ENCODE measurements at regions not wholly inside any gene's neighbourhood (a gene's known extent, or its start where the extent isn't known, plus 50 kb on each side); places are given as distances from the start of the nearest gene placed in this dataset.

DNA sequence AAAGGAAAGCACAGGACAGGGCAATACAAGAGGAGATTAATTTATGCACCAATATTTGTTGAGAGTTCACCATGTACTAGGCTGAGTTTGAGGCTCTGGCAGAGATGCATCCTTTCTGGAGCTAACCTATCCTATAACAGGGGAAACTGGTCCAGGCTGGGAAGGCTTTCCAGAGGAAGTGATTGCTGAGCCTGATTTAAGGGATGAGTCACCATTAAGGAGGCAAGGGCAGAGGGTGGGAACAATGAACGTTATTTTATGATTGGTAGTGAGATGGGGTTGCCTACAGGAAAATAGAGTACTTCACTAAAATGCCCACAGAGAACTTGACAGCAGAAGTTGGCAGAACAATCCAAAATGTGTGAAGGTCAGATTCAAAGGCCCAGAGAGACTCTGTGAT is 141.4 kb downstream of the PLPP3 start:
- Histone ChIP-seq H3K36me3 (no peaks in the 10 kb centered on the region), H3K9me3 (no peaks in the 10 kb centered on the region), H3K27me3 (no peaks in the 10 kb centered on the region), H3K27ac (no peak overlapping the region), H3K4me3 (no peak overlapping the region), H3K4me1 (no peaks in the 10 kb centered on the region)
- TF ChIP-seq EP300 (IDR thresholded peaks at IDR 0.05; ENCODE audit: low read depth) = no peak
- TF ChIP-seq POLR2AphosphoS5 (IDR thresholded peaks at IDR 0.05) = no peak
- no peak for TF ChIP-seq POLR2A (IDR thresholded peaks at IDR 0.05)
- TF ChIP-seq, protein P1, sequence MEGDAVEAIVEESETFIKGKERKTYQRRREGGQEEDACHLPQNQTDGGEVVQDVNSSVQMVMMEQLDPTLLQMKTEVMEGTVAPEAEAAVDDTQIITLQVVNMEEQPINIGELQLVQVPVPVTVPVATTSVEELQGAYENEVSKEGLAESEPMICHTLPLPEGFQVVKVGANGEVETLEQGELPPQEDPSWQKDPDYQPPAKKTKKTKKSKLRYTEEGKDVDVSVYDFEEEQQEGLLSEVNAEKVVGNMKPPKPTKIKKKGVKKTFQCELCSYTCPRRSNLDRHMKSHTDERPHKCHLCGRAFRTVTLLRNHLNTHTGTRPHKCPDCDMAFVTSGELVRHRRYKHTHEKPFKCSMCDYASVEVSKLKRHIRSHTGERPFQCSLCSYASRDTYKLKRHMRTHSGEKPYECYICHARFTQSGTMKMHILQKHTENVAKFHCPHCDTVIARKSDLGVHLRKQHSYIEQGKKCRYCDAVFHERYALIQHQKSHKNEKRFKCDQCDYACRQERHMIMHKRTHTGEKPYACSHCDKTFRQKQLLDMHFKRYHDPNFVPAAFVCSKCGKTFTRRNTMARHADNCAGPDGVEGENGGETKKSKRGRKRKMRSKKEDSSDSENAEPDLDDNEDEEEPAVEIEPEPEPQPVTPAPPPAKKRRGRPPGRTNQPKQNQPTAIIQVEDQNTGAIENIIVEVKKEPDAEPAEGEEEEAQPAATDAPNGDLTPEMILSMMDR (IDR thresholded peaks at IDR 0.05) = no peak
- 33% methylated on average over 1 of the region's 1 CpG; no CpG with 5 or more reads in 1 of the 2 donors for WGBS, 2 donors (ENCODE audit: low coverage in 1 of 2)
- intact Hi-C loops (cut with DNase I; ENCODE audit: low total_unique reads) = no loop called here
- in situ Hi-C loops (cut with MboI; ENCODE audit: low pct_ligation_motif_present in 1 of 4, low pct_unique_long_range_greater_than_20kb in 1 of 4, low sequenced_read_pairs in 3 of 4) = no loop called here
- no peak for DNase-seq

DNA sequence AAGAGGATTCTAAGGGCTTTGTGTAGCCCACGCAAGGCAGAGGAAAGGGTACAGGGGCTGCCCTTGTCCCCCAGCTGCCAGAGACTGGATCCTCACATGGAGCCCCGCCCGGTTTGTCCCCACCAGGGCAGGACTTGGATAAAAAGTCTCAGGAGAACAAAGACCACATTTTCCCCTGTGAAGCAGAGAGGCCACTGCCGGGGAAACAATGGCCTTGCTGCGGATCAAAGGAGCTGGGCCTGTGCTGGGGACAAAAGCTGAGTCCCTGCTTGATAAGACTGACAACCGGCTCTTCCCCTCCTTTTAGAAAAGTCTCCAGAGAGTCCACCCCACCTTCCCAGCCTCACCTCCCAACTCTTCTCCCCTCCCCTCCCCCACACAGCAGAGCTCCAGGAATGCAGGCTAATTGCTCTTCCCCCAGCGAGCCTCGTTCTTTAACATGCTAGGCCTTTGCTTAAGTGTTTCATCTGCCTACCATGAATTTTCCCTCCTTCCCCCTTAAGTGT is 142.4 kb downstream of the PLPP3 start:
- Histone ChIP-seq H3K4me1 (peaks cover 0 to 4% (median 0%) of the 10 kb centered on the region in 4 donors), H3K27me3 (no peaks in the 10 kb centered on the region), H3K36me3 (no peaks in the 10 kb centered on the region), H3K4me3 (no peak overlapping the region), H3K27ac (no peak overlapping the region), H3K9me3 (no peaks in the 10 kb centered on the region)
- WGBS, 2 donors (ENCODE audit: low coverage in 1 of 2) = 77 to 80% methylated on average over 2 to 8 of the region's 8 CpGs
- TF ChIP-seq, protein P1 (IDR thresholded peaks at IDR 0.05) = no peak
- no peak for TF ChIP-seq POLR2AphosphoS5 (IDR thresholded peaks at IDR 0.05)
- no peak for TF ChIP-seq POLR2A (IDR thresholded peaks at IDR 0.05)
- TF ChIP-seq EP300 (IDR thresholded peaks at IDR 0.05; ENCODE audit: low read depth) = no peak
- intact Hi-C loops (cut with DNase I; ENCODE audit: low total_unique reads) = no loop called here
- no peak for DNase-seq
- in situ Hi-C loops (cut with MboI; ENCODE audit: low pct_ligation_motif_present in 1 of 4, low pct_unique_long_range_greater_than_20kb in 1 of 4, low sequenced_read_pairs in 3 of 4) = no loop called here

DNA sequence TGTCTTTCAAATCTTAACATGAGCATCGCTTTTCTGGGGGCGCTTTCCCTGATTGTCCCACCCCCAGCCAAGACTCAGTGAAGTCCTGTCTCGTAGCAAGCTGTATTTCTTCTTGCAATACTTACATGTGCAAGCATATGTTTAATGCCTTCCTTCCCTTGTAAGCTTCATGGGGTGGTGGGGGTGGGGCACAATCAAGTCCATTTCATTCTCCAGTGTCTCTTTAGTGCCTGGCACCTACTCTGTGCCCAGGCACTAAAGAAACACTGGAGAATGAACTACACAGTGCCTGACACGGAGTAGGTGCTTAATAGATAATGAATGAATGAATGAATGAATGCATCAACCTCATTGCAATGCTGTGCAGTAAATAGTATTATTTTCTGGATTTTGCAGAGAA is 143.1 kb downstream of the PLPP3 start:
- no peaks in the 10 kb centered on the region for H3K27me3 ChIP-seq
- WGBS, 2 donors (ENCODE audit: low coverage in 1 of 2) = 90 to 92% methylated on average over 1 to 4 of the region's 4 CpGs

DNA sequence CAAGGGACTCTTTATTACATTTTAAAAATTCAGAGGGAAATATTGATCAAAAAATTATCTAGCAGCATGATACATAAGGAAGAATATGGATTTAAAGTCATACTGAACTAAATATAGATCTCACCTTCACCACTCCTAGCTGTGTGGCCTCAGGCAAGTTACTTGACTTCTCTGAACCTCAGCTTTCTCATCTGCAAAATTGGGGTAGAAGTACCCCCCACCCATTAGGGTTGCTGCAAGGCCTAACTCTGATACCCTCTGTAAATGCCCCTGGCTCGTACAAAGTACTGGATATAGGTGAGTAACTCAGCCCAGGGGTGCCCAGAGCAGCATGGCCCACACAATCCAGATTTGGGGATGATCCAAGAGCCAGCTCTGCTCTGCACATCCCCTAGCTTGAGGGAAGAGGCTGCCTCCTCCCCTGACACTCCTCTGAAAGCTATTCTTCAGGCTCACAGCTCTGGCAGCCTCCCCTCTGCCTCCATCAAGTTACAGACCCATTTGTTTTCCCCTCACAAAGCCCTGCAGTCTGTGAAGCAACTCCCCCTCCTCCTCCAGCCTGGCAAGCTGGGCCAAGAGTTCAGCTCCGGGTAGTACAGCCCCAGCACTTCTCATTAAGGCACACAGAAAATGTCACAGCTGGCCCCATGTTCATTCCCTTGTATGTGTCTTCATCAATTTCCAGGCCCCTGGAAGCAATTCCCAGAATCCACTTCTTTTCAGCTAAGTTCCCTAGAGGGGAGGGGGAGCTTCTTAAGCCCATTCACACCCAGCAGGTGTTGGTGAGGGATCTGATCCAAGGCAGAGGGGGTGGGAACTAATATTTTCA is 143.7 kb downstream of the PLPP3 start:
- TF ChIP-seq POLR2A (IDR thresholded peaks at IDR 0.05) = no peak
- no peak for TF ChIP-seq POLR2AphosphoS5 (IDR thresholded peaks at IDR 0.05)
- TF ChIP-seq EP300 (IDR thresholded peaks at IDR 0.05; ENCODE audit: low read depth) = no peak
- TF ChIP-seq, protein P1 (IDR thresholded peaks at IDR 0.05) = no peak
- H3K27me3 ChIP-seq = no peaks in the 10 kb centered on the region

More for the DNA sequence above, 143.1 kb downstream of the PLPP3 start:
- Histone ChIP-seq H3K4me3 (no peak overlapping the region), H3K4me1 (peaks cover 0 to 4% (median 0%) of the 10 kb centered on the region in 4 donors), H3K27ac (no peak overlapping the region), H3K36me3 (no peaks in the 10 kb centered on the region), H3K9me3 (no peaks in the 10 kb centered on the region)
- TF ChIP-seq POLR2A (IDR thresholded peaks at IDR 0.05) (no peak), POLR2AphosphoS5 (IDR thresholded peaks at IDR 0.05) (no peak), EP300 (IDR thresholded peaks at IDR 0.05; ENCODE audit: low read depth) (no peak)
- TF ChIP-seq, protein P1 (IDR thresholded peaks at IDR 0.05) = no peak
- no peak for DNase-seq
- intact Hi-C loops (cut with DNase I; ENCODE audit: low total_unique reads) = no loop called here
- in situ Hi-C loops (cut with MboI; ENCODE audit: low pct_ligation_motif_present in 1 of 4, low pct_unique_long_range_greater_than_20kb in 1 of 4, low sequenced_read_pairs in 3 of 4) = no loop called here

More for the DNA sequence above, 143.7 kb downstream of the PLPP3 start:
- in situ Hi-C loops (cut with MboI; ENCODE audit: low pct_ligation_motif_present in 1 of 4, low pct_unique_long_range_greater_than_20kb in 1 of 4, low sequenced_read_pairs in 3 of 4) = no loop called here
- WGBS, 2 donors (ENCODE audit: low coverage in 1 of 2) = 64% methylated on average over 2 of the region's 2 CpGs; no CpG with 5 or more reads in 1 of the 2 donors
- no peaks in the 10 kb centered on the region for H3K36me3 ChIP-seq
- H3K9me3 ChIP-seq = no peaks in the 10 kb centered on the region
- no peak for DNase-seq
- H3K27ac ChIP-seq = no peak overlapping the region
- intact Hi-C loops (cut with DNase I; ENCODE audit: low total_unique reads) = no loop called here
- peaks cover 0 to 4% (median 0%) of the 10 kb centered on the region in 4 donors for H3K4me1 ChIP-seq
- H3K4me3 ChIP-seq = no peak overlapping the region
